Astrocyte of the cerebellum (primary cell): ENCODE measurements at regions not wholly inside any gene's neighbourhood (a gene's known extent, or its start where the extent isn't known, plus 50 kb on each side); places are given as distances from the start of the nearest gene placed in this dataset.

Experiments used
- DNase-seq: peaks from one replicate; pipeline ENCODE4 v3.0.0-alpha.2; 2011; ENCODE audit warnings: low read depth
- H3K4me3 ChIP-seq: 2 replicates; pipeline ENCODE4 v1.5.1; 2011; ENCODE audit warnings: mild to moderate bottlenecking, low read depth, low read length, moderate library complexity
- in situ Hi-C: cut with HindIII; loops from 2 replicates; pipeline ENCODE4 v1.10.0; 2017; ENCODE audit warnings: low sequenced_read_pairs
- TF ChIP-seq, protein P1 (sequence below): IDR thresholded peaks from 2 replicates; pipeline ENCODE4 v1.5.1; 2012; ENCODE audit warnings: low read length, low read depth, moderate library complexity, mild to moderate bottlenecking; ENCODE audit errors: missing control alignments

DNA sequence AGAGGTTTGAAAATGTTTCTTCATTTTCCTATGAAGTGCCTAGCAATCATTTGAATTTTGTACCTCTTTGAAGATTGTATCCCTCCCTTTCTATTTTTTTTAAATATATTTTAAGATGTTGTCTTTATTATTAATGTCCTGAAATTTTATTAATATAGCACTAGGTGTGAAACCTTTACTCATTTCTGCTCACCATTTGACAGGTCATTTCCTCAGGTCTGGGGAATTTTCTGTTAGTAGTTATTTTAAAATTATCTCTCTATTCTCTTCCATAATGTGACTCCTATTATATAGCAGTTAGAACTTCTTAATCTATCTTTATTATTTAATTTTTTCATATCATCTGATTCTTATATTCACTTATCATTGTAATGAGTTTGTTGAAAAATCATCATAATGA, 1038.6 kb upstream of the SLC39A10 start:
- TF ChIP-seq, protein P1, sequence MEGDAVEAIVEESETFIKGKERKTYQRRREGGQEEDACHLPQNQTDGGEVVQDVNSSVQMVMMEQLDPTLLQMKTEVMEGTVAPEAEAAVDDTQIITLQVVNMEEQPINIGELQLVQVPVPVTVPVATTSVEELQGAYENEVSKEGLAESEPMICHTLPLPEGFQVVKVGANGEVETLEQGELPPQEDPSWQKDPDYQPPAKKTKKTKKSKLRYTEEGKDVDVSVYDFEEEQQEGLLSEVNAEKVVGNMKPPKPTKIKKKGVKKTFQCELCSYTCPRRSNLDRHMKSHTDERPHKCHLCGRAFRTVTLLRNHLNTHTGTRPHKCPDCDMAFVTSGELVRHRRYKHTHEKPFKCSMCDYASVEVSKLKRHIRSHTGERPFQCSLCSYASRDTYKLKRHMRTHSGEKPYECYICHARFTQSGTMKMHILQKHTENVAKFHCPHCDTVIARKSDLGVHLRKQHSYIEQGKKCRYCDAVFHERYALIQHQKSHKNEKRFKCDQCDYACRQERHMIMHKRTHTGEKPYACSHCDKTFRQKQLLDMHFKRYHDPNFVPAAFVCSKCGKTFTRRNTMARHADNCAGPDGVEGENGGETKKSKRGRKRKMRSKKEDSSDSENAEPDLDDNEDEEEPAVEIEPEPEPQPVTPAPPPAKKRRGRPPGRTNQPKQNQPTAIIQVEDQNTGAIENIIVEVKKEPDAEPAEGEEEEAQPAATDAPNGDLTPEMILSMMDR = no peak
- in situ Hi-C loops = no loop called here
- no peak for DNase-seq
- no peak overlapping the region for H3K4me3 ChIP-seq

DNA sequence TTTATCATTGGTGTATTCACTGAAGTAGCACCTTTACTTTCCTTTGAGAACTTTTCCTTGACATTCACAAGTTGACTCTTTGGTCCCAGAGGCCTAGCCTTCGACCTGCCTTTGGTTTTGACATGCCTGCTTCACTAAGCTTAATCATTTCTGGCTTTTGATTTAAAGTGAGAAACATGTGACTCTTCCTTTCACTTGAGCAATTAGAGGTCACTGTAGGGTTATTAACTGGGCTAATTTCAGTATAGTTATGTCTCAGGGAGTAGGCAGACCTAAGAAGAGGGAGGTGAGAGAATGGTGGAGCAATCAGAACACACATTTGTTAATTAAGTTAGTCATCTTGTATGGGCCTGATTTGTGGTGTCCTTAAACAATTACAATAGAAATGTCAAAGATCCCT, 1040.7 kb upstream of the SLC39A10 start:
- DNase-seq = no peak
- TF ChIP-seq, protein P1 = no peak
- in situ Hi-C loops = no loop called here
- H3K4me3 ChIP-seq = no peak overlapping the region

DNA sequence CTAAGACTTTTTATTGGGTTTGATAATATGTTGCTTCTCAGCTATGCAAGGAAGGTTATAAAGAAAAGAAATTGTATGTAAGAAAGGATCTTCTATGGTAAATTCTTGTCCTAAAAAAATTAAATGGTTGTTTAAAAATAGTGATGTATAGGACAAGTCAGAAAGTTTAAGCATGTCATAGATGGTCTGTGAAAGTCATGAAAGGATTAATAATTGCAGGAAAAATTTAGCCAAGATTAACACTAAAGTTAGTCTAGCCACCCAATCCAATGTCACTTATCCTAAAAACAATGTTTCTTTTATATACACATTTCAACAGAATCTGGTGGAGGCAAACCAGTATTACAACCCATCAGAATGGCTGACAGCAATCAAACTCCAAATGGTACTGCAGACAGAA, 1046.7 kb upstream of the SLC39A10 start:
- in situ Hi-C loops = no loop called here

DNA sequence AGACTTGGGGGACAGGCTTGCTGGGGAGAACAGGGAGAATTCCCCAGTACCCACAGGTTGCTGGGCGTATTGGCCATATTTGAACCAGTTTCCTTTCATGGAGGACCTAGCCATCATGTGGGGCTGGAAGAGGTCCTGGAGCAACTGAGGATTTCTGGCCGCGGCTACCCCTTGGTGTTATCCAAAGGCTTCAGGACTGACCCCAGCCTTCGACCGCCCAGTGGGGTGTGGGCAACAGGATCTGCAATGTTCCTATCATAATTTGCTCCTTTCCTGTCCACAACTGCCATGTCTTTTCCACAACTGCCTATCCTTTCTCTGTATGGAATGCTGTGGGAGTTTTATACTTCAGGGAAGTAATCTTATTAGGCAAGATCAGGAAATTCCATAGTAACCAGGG, 1053.6 kb upstream of the SLC39A10 start:
- in situ Hi-C loops = no loop called here
- no peak overlapping the region for H3K4me3 ChIP-seq
- DNase-seq = no peak
- TF ChIP-seq, protein P1 = no peak

More for the DNA sequence above, 1046.7 kb upstream of the SLC39A10 start:
- DNase-seq = no peak
- no peak overlapping the region for H3K4me3 ChIP-seq
- TF ChIP-seq, protein P1 = no peak

DNA sequence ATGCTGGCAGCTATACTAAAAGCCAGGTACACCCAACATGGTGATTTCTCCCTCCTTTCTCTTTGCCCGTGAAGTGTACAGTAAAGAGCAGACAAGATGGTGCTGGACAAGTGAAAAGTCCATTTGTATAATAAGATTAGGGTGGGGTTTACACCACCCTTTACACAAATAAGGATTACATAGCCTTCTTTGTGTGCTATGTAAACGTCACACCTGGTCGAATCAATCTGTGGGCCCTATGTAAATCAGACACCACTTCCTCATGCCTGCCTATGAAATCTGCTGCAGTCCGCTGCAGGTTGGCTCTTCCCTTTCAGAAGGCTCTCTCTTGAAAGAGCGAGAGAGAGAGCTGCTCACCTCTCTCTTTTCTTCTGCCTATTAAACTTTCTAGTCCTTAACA, 1054.3 kb upstream of the SLC39A10 start:
- TF ChIP-seq, protein P1 = no peak
- in situ Hi-C loops = no loop called here

GRCh38 chr2:194591192-194591591, 1065.8 kb upstream of the SLC39A10 start:
- H3K4me3 ChIP-seq = no peak overlapping the region
- in situ Hi-C loops = no loop called here
- TF ChIP-seq, protein P1 = no peak
- no peak for DNase-seq

More for the DNA sequence above, 1054.3 kb upstream of the SLC39A10 start:
- DNase-seq = no peak
- H3K4me3 ChIP-seq = no peak overlapping the region
